WTC11 (cell line): ENCODE measurements at regions not wholly inside any gene's neighbourhood (a gene's known extent, or its start where the extent isn't known, plus 50 kb on each side); places are given as distances from the start of the nearest gene placed in this dataset.

Experiments
- FOXJ3 ChIP-seq: sonication (generic); formaldehyde crosslinking; IDR thresholded peaks from 2 replicates; pipeline ENCODE4 v1.9.0; 2021; ENCODE audit warnings: missing genetic modification reagents, mild to moderate bottlenecking, borderline replicate concordance
- JUN ChIP-seq: sonication (generic); formaldehyde crosslinking; IDR thresholded peaks from 2 replicates; pipeline ENCODE4 v1.8.0; 2023; ENCODE audit warnings: mild to moderate bottlenecking, missing genetic modification reagents
- KAT7 ChIP-seq: sonication (generic); formaldehyde crosslinking; IDR thresholded peaks from 2 replicates; pipeline ENCODE4 v1.8.1; 2023; ENCODE audit warnings: missing genetic modification reagents, mild to moderate bottlenecking, borderline replicate concordance
- ZNF317 ChIP-seq: sonication (generic); formaldehyde crosslinking; IDR thresholded peaks from 2 replicates; pipeline ENCODE4 v1.8.1; 2023; ENCODE audit warnings: low read depth, mild to moderate bottlenecking, moderate library complexity, missing genetic modification reagents, borderline replicate concordance
- TF ChIP-seq, protein P1 (sequence below): fragments of 200-600 bp; IDR thresholded peaks from 2 replicates; pipeline ENCODE4 v1.8.0; 2022; ENCODE audit warnings: antibody characterized with exemption
- TF ChIP-seq, protein P2 (sequence below): sonication (generic); formaldehyde crosslinking; conservative IDR thresholded peaks from 2 replicates; pipeline ENCODE4 v1.8.1; 2022; ENCODE audit warnings: mild to moderate bottlenecking, missing genetic modification reagents

DNA sequence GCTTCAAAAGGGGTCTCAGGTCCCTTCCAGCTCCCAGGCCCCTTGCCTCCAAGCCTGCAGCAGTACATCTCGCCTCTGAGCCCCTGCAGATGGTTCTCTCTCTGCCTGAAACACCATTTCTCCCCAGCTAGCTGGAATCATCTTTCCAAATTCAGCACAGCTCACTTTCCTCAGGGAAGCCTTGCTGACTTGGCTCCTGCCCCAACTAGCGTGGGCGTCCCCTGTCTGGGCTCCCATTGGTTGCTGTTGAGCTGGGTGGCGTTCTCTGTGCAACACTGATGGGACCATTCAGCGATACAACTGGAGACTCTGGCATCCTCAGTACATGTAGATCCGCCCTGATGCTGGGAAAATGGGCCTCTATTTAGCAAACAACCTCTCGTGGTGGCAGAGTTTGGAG, 141.3 kb upstream of the IGSF21 start:
- TF ChIP-seq, protein P1, sequence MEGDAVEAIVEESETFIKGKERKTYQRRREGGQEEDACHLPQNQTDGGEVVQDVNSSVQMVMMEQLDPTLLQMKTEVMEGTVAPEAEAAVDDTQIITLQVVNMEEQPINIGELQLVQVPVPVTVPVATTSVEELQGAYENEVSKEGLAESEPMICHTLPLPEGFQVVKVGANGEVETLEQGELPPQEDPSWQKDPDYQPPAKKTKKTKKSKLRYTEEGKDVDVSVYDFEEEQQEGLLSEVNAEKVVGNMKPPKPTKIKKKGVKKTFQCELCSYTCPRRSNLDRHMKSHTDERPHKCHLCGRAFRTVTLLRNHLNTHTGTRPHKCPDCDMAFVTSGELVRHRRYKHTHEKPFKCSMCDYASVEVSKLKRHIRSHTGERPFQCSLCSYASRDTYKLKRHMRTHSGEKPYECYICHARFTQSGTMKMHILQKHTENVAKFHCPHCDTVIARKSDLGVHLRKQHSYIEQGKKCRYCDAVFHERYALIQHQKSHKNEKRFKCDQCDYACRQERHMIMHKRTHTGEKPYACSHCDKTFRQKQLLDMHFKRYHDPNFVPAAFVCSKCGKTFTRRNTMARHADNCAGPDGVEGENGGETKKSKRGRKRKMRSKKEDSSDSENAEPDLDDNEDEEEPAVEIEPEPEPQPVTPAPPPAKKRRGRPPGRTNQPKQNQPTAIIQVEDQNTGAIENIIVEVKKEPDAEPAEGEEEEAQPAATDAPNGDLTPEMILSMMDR, result no peak
- TF ChIP-seq KAT7 (CRISPR knock-in tag) (no peak), FOXJ3 (no peak), ZNF317 (CRISPR knock-in tag) (no peak), JUN (CRISPR knock-in tag) (no peak)
- TF ChIP-seq, protein P2, sequence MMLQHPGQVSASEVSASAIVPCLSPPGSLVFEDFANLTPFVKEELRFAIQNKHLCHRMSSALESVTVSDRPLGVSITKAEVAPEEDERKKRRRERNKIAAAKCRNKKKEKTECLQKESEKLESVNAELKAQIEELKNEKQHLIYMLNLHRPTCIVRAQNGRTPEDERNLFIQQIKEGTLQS (CRISPR knock-in tag), result no peak
